Mammary epithelial cell (primary cell): ENCODE measurements at regions not wholly inside any gene's neighbourhood (a gene's known extent, or its start where the extent isn't known, plus 50 kb on each side); places are given as distances from the start of the nearest gene placed in this dataset.

ENCODE experiments used
- CTCF ChIP-seq, 2 donors: IDR thresholded peaks in 1 of 2; conservative IDR thresholded peaks in 1 of 2; 2 replicates each; pipeline ENCODE4 v1.5.1; 2011 to 2012; ENCODE audit warnings: inconsistent platforms in 2 of 2, low read length in 2 of 2, mild to moderate bottlenecking in 2 of 2, control low read depth in 1 of 2, low read depth in 1 of 2; ENCODE audit not compliant: insufficient read depth in 1 of 2; ENCODE audit errors: extremely low read depth in 1 of 2
- EZH2 ChIP-seq: IDR thresholded peaks from 2 replicates; pipeline ENCODE4 v1.6.1; 2012; ENCODE audit warnings: low read length, inconsistent platforms, borderline replicate concordance

- TF ChIP-seq CTCF (conservative IDR thresholded peaks at IDR 0.05 in 1 of 2, IDR thresholded peaks at IDR 0.05 in 1 of 2; ENCODE audit: extremely low read depth in 1 of 2, insufficient read depth in 1 of 2, low read depth in 1 of 2, low read length in 2 of 2) (no peak), EZH2 (no peak)
These were observed 471.1 kb downstream of the SHQ1 start for GRCh38 chr3:72376956-72377710.
